H1 (cell line): ENCODE measurements at regions not wholly inside any gene's neighbourhood (a gene's known extent, or its start where the extent isn't known, plus 50 kb on each side); places are given as distances from the start of the nearest gene placed in this dataset.

Experiments used
- ASH2L ChIP-seq: fragments of 200-600, 300-600 bp; sonication (generic); IDR thresholded peaks from one replicate; pipeline ENCODE4 v1.7.1; 2017; ENCODE audit warnings: low read length
- CREB1 ChIP-seq: IDR thresholded peaks from 2 replicates; pipeline ENCODE4 v1.6.1; 2012; ENCODE audit warnings: inconsistent platforms
- EGR1 ChIP-seq: IDR thresholded peaks from 2 replicates; pipeline ENCODE4 v1.6.1; 2011; ENCODE audit warnings: low read depth, low read length, borderline replicate concordance
- EP300 ChIP-seq, 2 experiments: IDR thresholded peaks; 1 replicate in 1 of 2; 2 replicates in 1 of 2; pipeline ENCODE4 v1.6.1; 2011 to 2012; ENCODE audit warnings: low read depth in 2 of 2, low read length in 2 of 2, mild to moderate bottlenecking in 2 of 2, borderline replicate concordance in 1 of 2, inconsistent platforms in 1 of 2, moderate library complexity in 1 of 2
- JUN ChIP-seq: IDR thresholded peaks from 2 replicates; pipeline ENCODE4 v1.6.1; 2011; ENCODE audit warnings: low read depth, mild to moderate bottlenecking, improper control_type of control experiment, low read length
- POLR2AphosphoS5 ChIP-seq: IDR thresholded peaks from 2 replicates; pipeline ENCODE4 v1.6.1; 2011; ENCODE audit warnings: low read depth, low read length
- RFX5 ChIP-seq: IDR thresholded peaks from 2 replicates; pipeline ENCODE4 v1.6.1; 2011; ENCODE audit warnings: low read depth, low read length, improper control_type of control experiment, borderline replicate concordance
- RNF2 ChIP-seq: fragments of 200-900, 300-1000 bp; sonication (generic); IDR thresholded peaks from 2 replicates; pipeline ENCODE4 v1.7.1; 2016; ENCODE audit warnings: borderline replicate concordance, low read depth, mild to moderate bottlenecking, antibody characterized with exemption, low read length; ENCODE audit not compliant: poor library complexity, severe bottlenecking; ENCODE audit errors: missing control alignments
- SIX5 ChIP-seq: IDR thresholded peaks from 2 replicates; pipeline ENCODE4 v1.6.1; 2011; ENCODE audit warnings: mild to moderate bottlenecking, low read depth, low read length
- SP1 ChIP-seq: IDR thresholded peaks from 2 replicates; pipeline ENCODE4 v1.6.1; 2011; ENCODE audit warnings: low read depth, low read length
- TEAD4 ChIP-seq: IDR thresholded peaks from 2 replicates; pipeline ENCODE4 v1.6.1; 2012; ENCODE audit warnings: low read depth, low read length, inconsistent platforms, mixed read lengths
- TF ChIP-seq, protein P1 (sequence below): IDR thresholded peaks from 2 replicates; pipeline ENCODE4 v1.6.1; 2011; ENCODE audit warnings: low read depth, mild to moderate bottlenecking, low read length; ENCODE audit not compliant: insufficient read depth
- TF ChIP-seq, protein P2 (sequence below), 3 experiments: IDR thresholded peaks; 1 replicate in 2 of 3; 2 replicates in 1 of 3; pipeline versions ENCODE4 v1.5.1 to v1.6.1; 2011; ENCODE audit warnings: low read length in 3 of 3, mild to moderate bottlenecking in 3 of 3, inconsistent platforms in 2 of 3, low read depth in 1 of 3, moderate library complexity in 1 of 3; ENCODE audit not compliant: insufficient read depth in 1 of 3; ENCODE audit errors: control extremely low read depth in 1 of 3

DNA sequence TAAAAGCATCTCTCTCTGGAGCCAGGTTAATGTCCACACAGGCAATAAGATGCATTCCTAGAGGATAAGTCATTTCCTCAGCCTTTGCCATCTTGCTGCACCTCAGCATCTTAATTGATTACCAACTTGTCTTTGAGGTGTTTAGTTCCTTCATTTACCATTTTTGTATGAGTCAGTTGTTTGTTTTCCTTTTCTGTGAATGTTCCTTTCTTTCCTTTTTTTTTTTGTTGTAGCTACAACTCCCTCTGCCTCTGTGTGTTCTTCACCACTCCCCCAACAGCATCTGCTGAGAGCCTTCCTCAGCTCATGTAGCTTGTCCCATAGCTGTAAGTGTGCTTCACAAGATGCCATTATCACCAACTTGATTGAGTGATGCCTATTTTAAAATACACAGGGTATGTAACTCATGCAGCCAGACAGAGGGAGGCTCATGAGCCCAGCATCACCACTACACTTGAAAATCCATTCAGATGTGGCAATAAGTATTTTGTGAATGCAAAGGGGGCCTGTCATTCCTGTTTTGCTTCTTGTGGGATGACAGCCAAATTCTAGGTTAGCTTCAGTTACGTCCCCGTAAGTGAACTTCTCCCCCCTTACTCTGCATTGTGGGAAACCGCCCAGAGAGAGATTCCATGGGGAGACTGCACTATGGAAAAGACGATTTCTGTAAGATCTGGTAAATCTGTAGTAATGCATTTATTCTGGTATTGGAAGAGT is 315.9 kb upstream of the ZEB2 start:
- TF ChIP-seq EGR1 (no peak), SP1 (no peak), RNF2 (no peak), SIX5 (no peak), JUN (no peak), EP300 (IDR thresholded peaks at IDR 0.05; ENCODE audit: borderline replicate concordance in 1 of 2, low read depth in 2 of 2, low read length in 2 of 2) (no peak), ASH2L (no peak), POLR2AphosphoS5 (no peak), TEAD4 (no peak), RFX5 (no peak), CREB1 (no peak)
- TF ChIP-seq, protein P1, sequence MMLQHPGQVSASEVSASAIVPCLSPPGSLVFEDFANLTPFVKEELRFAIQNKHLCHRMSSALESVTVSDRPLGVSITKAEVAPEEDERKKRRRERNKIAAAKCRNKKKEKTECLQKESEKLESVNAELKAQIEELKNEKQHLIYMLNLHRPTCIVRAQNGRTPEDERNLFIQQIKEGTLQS = no peak
- TF ChIP-seq, protein P2, sequence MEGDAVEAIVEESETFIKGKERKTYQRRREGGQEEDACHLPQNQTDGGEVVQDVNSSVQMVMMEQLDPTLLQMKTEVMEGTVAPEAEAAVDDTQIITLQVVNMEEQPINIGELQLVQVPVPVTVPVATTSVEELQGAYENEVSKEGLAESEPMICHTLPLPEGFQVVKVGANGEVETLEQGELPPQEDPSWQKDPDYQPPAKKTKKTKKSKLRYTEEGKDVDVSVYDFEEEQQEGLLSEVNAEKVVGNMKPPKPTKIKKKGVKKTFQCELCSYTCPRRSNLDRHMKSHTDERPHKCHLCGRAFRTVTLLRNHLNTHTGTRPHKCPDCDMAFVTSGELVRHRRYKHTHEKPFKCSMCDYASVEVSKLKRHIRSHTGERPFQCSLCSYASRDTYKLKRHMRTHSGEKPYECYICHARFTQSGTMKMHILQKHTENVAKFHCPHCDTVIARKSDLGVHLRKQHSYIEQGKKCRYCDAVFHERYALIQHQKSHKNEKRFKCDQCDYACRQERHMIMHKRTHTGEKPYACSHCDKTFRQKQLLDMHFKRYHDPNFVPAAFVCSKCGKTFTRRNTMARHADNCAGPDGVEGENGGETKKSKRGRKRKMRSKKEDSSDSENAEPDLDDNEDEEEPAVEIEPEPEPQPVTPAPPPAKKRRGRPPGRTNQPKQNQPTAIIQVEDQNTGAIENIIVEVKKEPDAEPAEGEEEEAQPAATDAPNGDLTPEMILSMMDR (IDR thresholded peaks at IDR 0.05; ENCODE audit: control extremely low read depth in 1 of 3, insufficient read depth in 1 of 3, low read depth in 1 of 3, low read length in 3 of 3) = no peak
